C4-2B (cell line): ENCODE measurements at regions not wholly inside any gene's neighbourhood (a gene's known extent, or its start where the extent isn't known, plus 50 kb on each side); places are given as distances from the start of the nearest gene placed in this dataset.

Source experiments
- CTCF ChIP-seq: fragments of 450-650 bp; conservative IDR thresholded peaks from 2 replicates; pipeline ENCODE4 v1.5.1; 2017; ENCODE audit warnings: mild to moderate bottlenecking
- ZFX ChIP-seq: fragments of 450-650 bp; IDR thresholded peaks from 2 replicates; pipeline ENCODE4 v1.6.1; 2017

- no peak for TF ChIP-seq CTCF
- no peak for TF ChIP-seq ZFX
These were observed 250.2 kb upstream of the C1orf174 start for GRCh38 chr1:4150262-4150661.
